GM12878 (cell line): ENCODE measurements at regions not wholly inside any gene's neighbourhood (a gene's known extent, or its start where the extent isn't known, plus 50 kb on each side); places are given as distances from the start of the nearest gene placed in this dataset.

Experiments
- ATAC-seq: fragments of 200-7000 bp; cut with Tn5 transposase; 3 replicates; pipeline ENCODE4 v1.9.1; 2020; ENCODE audit warnings: mild to moderate bottlenecking, moderate library complexity
- BruUV-seq: library from RNA; stranded (reverse); fragments of 400-500 nt; replicated peaks from 2 replicates; lab custom pipeline; 2021; lab: Mats Ljungman, UMichigan
- CTCF ChIA-PET: fragments of 300-600 bp; sonication (Branson Sonifier 250); formaldehyde crosslinking; extraction: SDS; loops from one replicate; lab custom pipeline; 2021; ENCODE audit warnings: inconsistent platforms; lab: Yijun Ruan, JAX
- POLR2A ChIA-PET: fragments of 350-600 bp; formaldehyde crosslinking; extraction: SDS; loops from one replicate; lab custom pipeline; 2021; ENCODE audit warnings: inconsistent platforms; lab: Charles Lee
- RAD21 ChIA-PET: fragments of 300-600 bp; sonication (Branson Sonifier 250); formaldehyde crosslinking; loops from one replicate; lab custom pipeline; 2023; ENCODE audit warnings: antibody characterized with exemption; ENCODE audit not compliant: unreplicated experiment; lab: Charles Lee
- SMC1A ChIA-PET: fragments of 300-600 bp; sonication (Branson Sonifier 250); formaldehyde crosslinking; loops from one replicate; lab custom pipeline; 2023; ENCODE audit not compliant: unreplicated experiment, uncharacterized antibody; lab: Charles Lee
- DNase-seq: peaks from one replicate; pipeline ENCODE4 v3.0.0-alpha.2; 2011; ENCODE audit warnings: low read depth, low spot score
- FAIRE-seq: peaks from 3 replicates; lab custom pipeline; 2011; peaks lifted over from hg19 to GRCh38; lab: Jason Lieb, UNC
- H2AFZ ChIP-seq: 2 replicates; pipeline ENCODE4 v1.6.0; 2011; ENCODE audit warnings: low read depth, low read length, control low read depth; ENCODE audit not compliant: control insufficient read depth
- H3K27ac ChIP-seq: 2 replicates; pipeline ENCODE4 v1.5.1; 2011; ENCODE audit warnings: control low read depth; ENCODE audit not compliant: control insufficient read depth, insufficient read depth
- H3K27me3 ChIP-seq, 2 experiments: replicated peaks in 1 of 2; 2 replicates each; pipeline versions ENCODE4 v1.6.0 to v1.6.1; 2011; ENCODE audit warnings: low read length in 1 of 2; ENCODE audit not compliant: control insufficient read depth in 2 of 2, insufficient read depth in 2 of 2
- H3K36me3 ChIP-seq, 2 experiments: 2 replicates each; pipeline ENCODE4 v1.5.1; 2011; ENCODE audit warnings: low read length in 1 of 2; ENCODE audit not compliant: control insufficient read depth in 2 of 2, insufficient read depth in 2 of 2
- H3K4me1 ChIP-seq: 2 replicates; pipeline ENCODE4 v1.6.1; 2011; ENCODE audit warnings: mild to moderate bottlenecking, low read length, moderate library complexity, mixed read lengths; ENCODE audit not compliant: control insufficient read depth, insufficient read depth
- H3K4me2 ChIP-seq: 2 replicates; pipeline ENCODE4 v1.6.0; 2011; ENCODE audit warnings: control low read depth; ENCODE audit not compliant: control insufficient read depth, insufficient read depth
- H3K4me3 ChIP-seq: fragments of 200-600 bp; sonication (generic); 2 replicates; pipeline ENCODE4 v1.5.1; 2016
- H3K79me2 ChIP-seq: 2 replicates; pipeline ENCODE4 v1.6.0; 2011; ENCODE audit warnings: low read length; ENCODE audit not compliant: control insufficient read depth, insufficient read depth
- H3K9ac ChIP-seq: 2 replicates; pipeline ENCODE4 v1.8.0; 2011; ENCODE audit warnings: low read length, control low read depth, mixed read lengths; ENCODE audit not compliant: control insufficient read depth, insufficient read depth
- H3K9me3 ChIP-seq: replicated peaks from 3 replicates; pipeline ENCODE4 v1.5.1; 2011; ENCODE audit warnings: mild to moderate bottlenecking, low read length; ENCODE audit not compliant: control insufficient read depth, insufficient read depth
- H4K20me1 ChIP-seq: 2 replicates; pipeline ENCODE4 v1.6.0; 2011; ENCODE audit not compliant: control insufficient read depth, insufficient read depth
- ATF7 ChIP-seq: fragments of 450-650 bp; IDR thresholded peaks from 2 replicates; pipeline ENCODE4 v1.6.1; 2016; ENCODE audit warnings: low read depth, mild to moderate bottlenecking
- CREM ChIP-seq: IDR thresholded peaks from 2 replicates; pipeline ENCODE4 v1.6.1; 2014; ENCODE audit warnings: antibody characterized with exemption, low read depth
- HDAC2 ChIP-seq: fragments of 200-600 bp; sonication (generic); IDR thresholded peaks from 2 replicates; pipeline ENCODE4 v1.6.1; 2017
- HDAC6 ChIP-seq: fragments of 200-600 bp; sonication (generic); IDR thresholded peaks from one replicate; pipeline ENCODE4 v1.8.0; 2017; ENCODE audit warnings: antibody characterized with exemption; ENCODE audit not compliant: unreplicated experiment
- MTA2 ChIP-seq: fragments of 450-650 bp; IDR thresholded peaks from 2 replicates; pipeline ENCODE4 v1.6.1; 2016; ENCODE audit warnings: low read depth, mild to moderate bottlenecking, moderate library complexity
- NBN ChIP-seq: fragments of 450-650 bp; IDR thresholded peaks from 2 replicates; pipeline ENCODE4 v1.6.1; 2016
- POU2F2 ChIP-seq: IDR thresholded peaks from 3 replicates; pipeline ENCODE4 v1.6.1; 2011; ENCODE audit warnings: low read depth, mild to moderate bottlenecking, low read length, borderline replicate concordance
- SIN3A ChIP-seq: IDR thresholded peaks from 2 replicates; pipeline ENCODE4 v1.6.1; 2012; ENCODE audit warnings: low read depth, low read length, improper control_type of control experiment
- SMAD5 ChIP-seq: IDR thresholded peaks from 2 replicates; pipeline ENCODE4 v1.6.1; 2016; ENCODE audit warnings: antibody characterized with exemption, low read depth
- SMARCA5 ChIP-seq: fragments of 450-650 bp; IDR thresholded peaks from 2 replicates; pipeline ENCODE4 v1.6.1; 2017; ENCODE audit warnings: mild to moderate bottlenecking
- SMC3 ChIP-seq: IDR thresholded peaks from 2 replicates; pipeline ENCODE4 v1.6.1; 2011; ENCODE audit warnings: low read length, improper control_type of control experiment, borderline replicate concordance
- SUPT20H ChIP-seq: IDR thresholded peaks from 2 replicates; pipeline ENCODE4 v1.6.1; 2011; ENCODE audit warnings: low read depth, mild to moderate bottlenecking, low read length, moderate library complexity, borderline replicate concordance; ENCODE audit not compliant: control insufficient read depth
- SUZ12 ChIP-seq: fragments of 200-600 bp; sonication (generic); IDR thresholded peaks from one replicate; pipeline ENCODE4 v1.6.1; 2018; ENCODE audit warnings: antibody characterized with exemption, mild to moderate bottlenecking; ENCODE audit not compliant: unreplicated experiment
- YBX1 ChIP-seq: fragments of 450-650 bp; IDR thresholded peaks from 2 replicates; pipeline ENCODE4 v1.6.1; 2016; ENCODE audit warnings: antibody characterized with exemption
- ZNF274 ChIP-seq: IDR thresholded peaks from one replicate; pipeline ENCODE4 v1.8.0; 2011; ENCODE audit not compliant: insufficient read length, insufficient read depth
- WGBS: methylation state at CpG from one replicate; pipeline ENCODE4 v1.1.6; 2016; ENCODE audit warnings: low lambda C conversion rate; ENCODE audit not compliant: insufficient replicate concordance, insufficient coverage; ENCODE audit errors: missing lambda C conversion rate; 5-methylcytosine and 5-hydroxymethylcytosine counted together
- in situ Hi-C: fragments of 300-500 bp; cut with MboI; formaldehyde crosslinking; loops from 9 replicates; pipeline ENCODE4 v1.14.3; 2018; ENCODE audit warnings: mixed read lengths
- intact Hi-C: fragments of 100-400 bp; cut with micrococcal nuclease; formaldehyde crosslinking; loops from one replicate; pipeline ENCODE4 v1.14.2; 2022; ENCODE audit not compliant: unreplicated experiment
- TF ChIP-seq, protein P1 (sequence below): IDR thresholded peaks from 2 replicates; pipeline ENCODE4 v1.6.1; 2011; ENCODE audit warnings: mild to moderate bottlenecking, low read depth, low read length, moderate library complexity; ENCODE audit not compliant: insufficient replicate concordance
- TF ChIP-seq, protein P2 (sequence below): fragments of 450-650 bp; IDR thresholded peaks from 2 replicates; pipeline ENCODE4 v1.6.1; 2017; ENCODE audit warnings: mild to moderate bottlenecking

- H3K36me3 ChIP-seq = no peaks in the 10 kb centered on the region
- H3K9me3 ChIP-seq = no peaks in the 10 kb centered on the region
- H3K4me2 ChIP-seq = no peak overlapping the region
- SMC1A ChIA-PET = no interaction called here
- no peak for DNase-seq
- RAD21 ChIA-PET = no interaction called here
- BruUV-seq = no TSS peak
- no peak overlapping the region for H3K27ac ChIP-seq
- H3K4me1 ChIP-seq = no peaks in the 10 kb centered on the region
- no peaks in the 10 kb centered on the region for H3K79me2 ChIP-seq
- no peak overlapping the region for H2AFZ ChIP-seq
- TF ChIP-seq SUPT20H (no peak), SIN3A (no peak), MTA2 (no peak), ATF7 (no peak), SUZ12 (no peak), NBN (no peak), HDAC6 (no peak), HDAC2 (no peak), YBX1 (no peak), SMARCA5 (no peak), ZNF274 (no peak), SMAD5 (no peak), CREM (no peak), POU2F2 (no peak), SMC3 (no peak)
- TF ChIP-seq, protein P1, sequence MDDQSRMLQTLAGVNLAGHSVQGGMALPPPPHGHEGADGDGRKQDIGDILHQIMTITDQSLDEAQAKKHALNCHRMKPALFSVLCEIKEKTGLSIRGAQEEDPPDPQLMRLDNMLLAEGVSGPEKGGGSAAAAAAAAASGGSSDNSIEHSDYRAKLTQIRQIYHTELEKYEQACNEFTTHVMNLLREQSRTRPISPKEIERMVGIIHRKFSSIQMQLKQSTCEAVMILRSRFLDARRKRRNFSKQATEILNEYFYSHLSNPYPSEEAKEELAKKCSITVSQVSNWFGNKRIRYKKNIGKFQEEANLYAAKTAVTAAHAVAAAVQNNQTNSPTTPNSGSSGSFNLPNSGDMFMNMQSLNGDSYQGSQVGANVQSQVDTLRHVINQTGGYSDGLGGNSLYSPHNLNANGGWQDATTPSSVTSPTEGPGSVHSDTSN = no peak
- TF ChIP-seq, protein P2, sequence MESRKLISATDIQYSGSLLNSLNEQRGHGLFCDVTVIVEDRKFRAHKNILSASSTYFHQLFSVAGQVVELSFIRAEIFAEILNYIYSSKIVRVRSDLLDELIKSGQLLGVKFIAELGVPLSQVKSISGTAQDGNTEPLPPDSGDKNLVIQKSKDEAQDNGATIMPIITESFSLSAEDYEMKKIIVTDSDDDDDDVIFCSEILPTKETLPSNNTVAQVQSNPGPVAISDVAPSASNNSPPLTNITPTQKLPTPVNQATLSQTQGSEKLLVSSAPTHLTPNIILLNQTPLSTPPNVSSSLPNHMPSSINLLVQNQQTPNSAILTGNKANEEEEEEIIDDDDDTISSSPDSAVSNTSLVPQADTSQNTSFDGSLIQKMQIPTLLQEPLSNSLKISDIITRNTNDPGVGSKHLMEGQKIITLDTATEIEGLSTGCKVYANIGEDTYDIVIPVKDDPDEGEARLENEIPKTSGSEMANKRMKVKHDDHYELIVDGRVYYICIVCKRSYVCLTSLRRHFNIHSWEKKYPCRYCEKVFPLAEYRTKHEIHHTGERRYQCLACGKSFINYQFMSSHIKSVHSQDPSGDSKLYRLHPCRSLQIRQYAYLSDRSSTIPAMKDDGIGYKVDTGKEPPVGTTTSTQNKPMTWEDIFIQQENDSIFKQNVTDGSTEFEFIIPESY = no peak
- POLR2A ChIA-PET = no interaction called here
- FAIRE-seq = no peak
- no peak overlapping the region for H3K4me3 ChIP-seq
- in situ Hi-C loops (no loop called here), intact Hi-C loops (no loop called here)
- peak; percentile 13; the same call in 2 of the 3 replicates for ATAC-seq
- CTCF ChIA-PET = no interaction called here
- H4K20me1 ChIP-seq = no peaks in the 10 kb centered on the region
- 0% methylated on average over 6 of the region's 6 CpGs for WGBS
- H3K27me3 ChIP-seq = peaks cover 0 to 2% of the 10 kb centered on the region in 2 experiments; a peak in 1 of 4 replicates
- no peak overlapping the region for H3K9ac ChIP-seq
These were observed 87.4 kb upstream of the HS6ST1 start for GRCh38 chr2:128405981-128406613.
